ENCODE measurements at regions not wholly inside any gene's neighbourhood (a gene's known extent, or its start where the extent isn't known, plus 50 kb on each side); places are given as distances from the start of the nearest gene placed in this dataset.

- Histone ChIP-seq H3K4me1 (no peaks in the 10 kb centered on the region), H3K36me3 (no peaks in the 10 kb centered on the region), H3K27ac (no peak overlapping the region), H3K9me3 (no peaks in the 10 kb centered on the region), H3K4me3 (no peak overlapping the region), H3K27me3 (ENCODE audit: low read depth) (no peaks in the 10 kb centered on the region)
- TF ChIP-seq, protein P1, sequence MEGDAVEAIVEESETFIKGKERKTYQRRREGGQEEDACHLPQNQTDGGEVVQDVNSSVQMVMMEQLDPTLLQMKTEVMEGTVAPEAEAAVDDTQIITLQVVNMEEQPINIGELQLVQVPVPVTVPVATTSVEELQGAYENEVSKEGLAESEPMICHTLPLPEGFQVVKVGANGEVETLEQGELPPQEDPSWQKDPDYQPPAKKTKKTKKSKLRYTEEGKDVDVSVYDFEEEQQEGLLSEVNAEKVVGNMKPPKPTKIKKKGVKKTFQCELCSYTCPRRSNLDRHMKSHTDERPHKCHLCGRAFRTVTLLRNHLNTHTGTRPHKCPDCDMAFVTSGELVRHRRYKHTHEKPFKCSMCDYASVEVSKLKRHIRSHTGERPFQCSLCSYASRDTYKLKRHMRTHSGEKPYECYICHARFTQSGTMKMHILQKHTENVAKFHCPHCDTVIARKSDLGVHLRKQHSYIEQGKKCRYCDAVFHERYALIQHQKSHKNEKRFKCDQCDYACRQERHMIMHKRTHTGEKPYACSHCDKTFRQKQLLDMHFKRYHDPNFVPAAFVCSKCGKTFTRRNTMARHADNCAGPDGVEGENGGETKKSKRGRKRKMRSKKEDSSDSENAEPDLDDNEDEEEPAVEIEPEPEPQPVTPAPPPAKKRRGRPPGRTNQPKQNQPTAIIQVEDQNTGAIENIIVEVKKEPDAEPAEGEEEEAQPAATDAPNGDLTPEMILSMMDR (IDR thresholded peaks at IDR 0.05): no peak
- intact Hi-C loops (cut with DNase I): no loop called here
- ATAC-seq: no peak
- DNase-seq: no peak
Measured at GRCh38 chr5:30574761-30575160, 618.7 kb upstream of the CDH6 start.

GRCh38 chr5:30572279-30572678 is 621.2 kb upstream of the CDH6 start:
- DNase-seq (no peak), ATAC-seq (no peak)
- intact Hi-C loops (cut with DNase I): no loop called here
- TF ChIP-seq, protein P1 (IDR thresholded peaks at IDR 0.05): no peak
- H3K27ac ChIP-seq: no peak overlapping the region
- H3K36me3 ChIP-seq: no peaks in the 10 kb centered on the region
- H3K9me3 ChIP-seq: no peaks in the 10 kb centered on the region
- H3K4me3 ChIP-seq: no peak overlapping the region
- no peaks in the 10 kb centered on the region for H3K4me1 ChIP-seq
- no peaks in the 10 kb centered on the region for H3K27me3 ChIP-seq (ENCODE audit: low read depth)

DNA sequence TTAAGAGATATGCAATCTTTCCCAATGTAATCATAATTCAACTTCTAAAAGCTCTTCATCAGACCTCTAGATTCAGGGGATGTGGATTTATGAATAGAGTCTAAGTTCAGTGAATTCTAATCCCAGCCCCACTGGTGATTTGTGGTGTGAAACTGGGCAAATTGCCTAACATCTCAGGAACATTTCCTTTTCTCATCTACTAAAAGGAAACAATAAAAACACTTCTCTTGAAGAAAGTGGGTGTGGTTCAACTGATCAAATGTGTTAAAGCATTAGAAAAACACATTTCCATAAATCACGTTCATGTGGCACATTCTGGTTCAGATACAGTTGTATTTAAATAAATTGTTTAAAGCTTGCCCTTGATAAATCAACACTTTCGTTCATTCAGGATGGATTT is 631.7 kb upstream of the CDH6 start:
- no peaks in the 10 kb centered on the region for H3K36me3 ChIP-seq
- ATAC-seq (no peak), DNase-seq (no peak)
- H3K4me3 ChIP-seq: no peak overlapping the region
- H3K9me3 ChIP-seq: no peaks in the 10 kb centered on the region
- TF ChIP-seq, protein P1 (IDR thresholded peaks at IDR 0.05): no peak
- intact Hi-C loops (cut with DNase I): no loop called here
- H3K27ac ChIP-seq: no peak overlapping the region
- no peaks in the 10 kb centered on the region for H3K27me3 ChIP-seq (ENCODE audit: low read depth)
- no peaks in the 10 kb centered on the region for H3K4me1 ChIP-seq

DNA sequence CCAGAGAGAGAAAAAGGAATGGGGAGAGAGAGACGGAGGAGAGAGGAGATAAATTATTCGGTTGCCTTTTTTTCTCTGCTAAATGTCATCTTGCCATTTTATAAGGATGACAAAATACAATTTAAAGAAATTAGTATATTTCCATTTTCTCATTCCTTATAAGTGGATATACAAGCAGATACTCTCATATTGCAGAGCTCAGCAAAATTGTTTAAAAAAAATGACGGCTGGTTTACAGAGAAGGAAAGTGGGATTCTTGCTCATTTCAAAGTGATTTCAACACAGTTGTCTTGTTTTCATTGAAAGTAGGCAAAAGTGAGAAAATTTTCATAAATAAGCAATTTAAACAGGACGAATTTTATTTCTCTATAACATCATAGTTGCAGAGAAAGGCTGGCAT is 641.9 kb upstream of the CDH6 start:
- ATAC-seq (no peak), DNase-seq (no peak)
- Histone ChIP-seq H3K4me3 (no peak overlapping the region), H3K4me1 (no peaks in the 10 kb centered on the region), H3K36me3 (no peaks in the 10 kb centered on the region), H3K27ac (no peak overlapping the region), H3K9me3 (no peaks in the 10 kb centered on the region), H3K27me3 (ENCODE audit: low read depth) (no peaks in the 10 kb centered on the region)
- intact Hi-C loops (cut with DNase I): no loop called here
- TF ChIP-seq, protein P1 (IDR thresholded peaks at IDR 0.05): no peak

- intact Hi-C loops (cut with DNase I): no loop called here
- Histone ChIP-seq H3K4me1 (no peaks in the 10 kb centered on the region), H3K4me3 (no peak overlapping the region), H3K36me3 (no peaks in the 10 kb centered on the region), H3K27ac (no peak overlapping the region), H3K27me3 (ENCODE audit: low read depth) (no peaks in the 10 kb centered on the region), H3K9me3 (no peaks in the 10 kb centered on the region)
- TF ChIP-seq, protein P1 (IDR thresholded peaks at IDR 0.05): no peak
- ATAC-seq (no peak), DNase-seq (no peak)
Measured at GRCh38 chr5:30548580-30549305, 644.7 kb upstream of the CDH6 start.
